ENCODE measurements at regions not wholly inside any gene's neighbourhood (a gene's known extent, or its start where the extent isn't known, plus 50 kb on each side); places are given as distances from the start of the nearest gene placed in this dataset.

DNA sequence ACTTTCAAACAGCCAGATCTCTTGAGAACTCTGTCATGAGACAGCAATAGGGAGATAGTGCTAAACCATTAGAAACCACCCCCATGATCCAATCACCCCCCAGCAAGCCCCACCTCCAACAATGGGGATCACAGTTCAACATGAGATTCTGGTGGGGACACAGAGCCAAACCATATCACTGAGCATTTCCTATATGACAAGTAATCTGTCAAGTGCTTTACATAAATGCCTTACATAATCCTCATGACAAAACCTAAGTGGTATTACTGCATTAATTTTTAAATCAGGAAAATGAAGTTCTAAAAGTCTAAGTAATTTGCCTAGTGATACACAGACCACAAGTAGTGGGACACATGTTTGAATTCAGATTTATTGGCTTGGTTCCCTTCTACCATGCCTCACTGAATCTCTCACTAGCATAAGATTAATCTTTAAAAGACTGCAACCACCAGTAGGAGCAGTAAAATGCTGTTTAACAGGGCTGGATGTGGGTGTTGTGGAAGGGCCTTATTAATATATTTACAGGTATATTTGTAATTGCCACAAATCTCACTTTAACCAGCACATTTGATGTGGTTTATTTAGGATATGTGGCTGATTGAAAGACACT is 323.1 kb upstream of the FBXO33 start:
- Mint-ChIP-seq H3K36me3 (ENCODE audit: insufficient read depth in 1 of 3, low read depth in 3 of 3) (no peaks in the 10 kb centered on the region), H3K27ac (no peak overlapping the region), H3K9me3 (no peaks in the 10 kb centered on the region), H3K4me1 (no peaks in the 10 kb centered on the region), H3K4me3 (no peak overlapping the region), H3K27me3 (ENCODE audit: low read depth) (peaks cover 2% of the 10 kb centered on the region; the same call in 1 of the 2 replicates)
- Histone ChIP-seq H3K27me3 (ENCODE audit: insufficient read depth, low read length) (no peaks in the 10 kb centered on the region), H2BK120ac (ENCODE audit: low read depth, low read length, poor library complexity, severe bottlenecking) (no peak overlapping the region), H2BK12ac (ENCODE audit: insufficient read length, low read depth, low read length) (no peak overlapping the region), H4K20me1 (ENCODE audit: control insufficient read depth, insufficient read depth, insufficient read length) (no peaks in the 10 kb centered on the region), H2AK5ac (ENCODE audit: insufficient read length, low read length) (no peak overlapping the region), H3K9ac (ENCODE audit: extremely low read depth, insufficient read length, low read length) (no peak overlapping the region), H3K9me3 (ENCODE audit: control insufficient read depth, low read depth, low read length) (no peaks in the 10 kb centered on the region), H2AFZ (ENCODE audit: low read length) (no peak overlapping the region), H3K14ac (ENCODE audit: insufficient read depth, low read length) (no peak overlapping the region), H4K5ac (ENCODE audit: insufficient read length, low read depth, low read length) (no peak overlapping the region), H2BK20ac (ENCODE audit: low read depth, low read length, poor library complexity, severe bottlenecking) (no peak overlapping the region), H4K8ac (replicated peaks; ENCODE audit: insufficient read length, low read depth, low read length) (no peak overlapping the region), H3K56ac (ENCODE audit: insufficient read length, low read depth, low read length) (no peak overlapping the region), H3K79me1 (ENCODE audit: insufficient read depth, low read depth, low read length, poor library complexity, severe bottlenecking) (no peaks in the 10 kb centered on the region), H3K27ac (ENCODE audit: insufficient read length, low read depth, low read length) (no peak overlapping the region), H3K23me2 (ENCODE audit: insufficient read length, low read depth, low read length, poor library complexity, severe bottlenecking) (no peaks in the 10 kb centered on the region), H2BK15ac (ENCODE audit: low read depth, low read length) (no peak overlapping the region), H3T11ph (ENCODE audit: low read length) (no peak overlapping the region), H3K4me1 (ENCODE audit: insufficient read depth, low read length) (no peaks in the 10 kb centered on the region), H3K79me2 (ENCODE audit: insufficient read depth, low read length) (no peaks in the 10 kb centered on the region), H3K23ac (ENCODE audit: insufficient read length, low read depth, low read length) (no peak overlapping the region), H3K4me2 (ENCODE audit: insufficient read depth, insufficient read length, low read length) (no peak overlapping the region), H4K91ac (ENCODE audit: insufficient read length, low read depth, low read length) (no peak overlapping the region), H3K4ac (ENCODE audit: low read depth, low read length) (no peak overlapping the region), H3K18ac (ENCODE audit: insufficient read length, low read depth, low read length) (no peak overlapping the region), H2BK5ac (ENCODE audit: insufficient read length, low read length) (no peak overlapping the region)
- TF ChIP-seq, protein P1, sequence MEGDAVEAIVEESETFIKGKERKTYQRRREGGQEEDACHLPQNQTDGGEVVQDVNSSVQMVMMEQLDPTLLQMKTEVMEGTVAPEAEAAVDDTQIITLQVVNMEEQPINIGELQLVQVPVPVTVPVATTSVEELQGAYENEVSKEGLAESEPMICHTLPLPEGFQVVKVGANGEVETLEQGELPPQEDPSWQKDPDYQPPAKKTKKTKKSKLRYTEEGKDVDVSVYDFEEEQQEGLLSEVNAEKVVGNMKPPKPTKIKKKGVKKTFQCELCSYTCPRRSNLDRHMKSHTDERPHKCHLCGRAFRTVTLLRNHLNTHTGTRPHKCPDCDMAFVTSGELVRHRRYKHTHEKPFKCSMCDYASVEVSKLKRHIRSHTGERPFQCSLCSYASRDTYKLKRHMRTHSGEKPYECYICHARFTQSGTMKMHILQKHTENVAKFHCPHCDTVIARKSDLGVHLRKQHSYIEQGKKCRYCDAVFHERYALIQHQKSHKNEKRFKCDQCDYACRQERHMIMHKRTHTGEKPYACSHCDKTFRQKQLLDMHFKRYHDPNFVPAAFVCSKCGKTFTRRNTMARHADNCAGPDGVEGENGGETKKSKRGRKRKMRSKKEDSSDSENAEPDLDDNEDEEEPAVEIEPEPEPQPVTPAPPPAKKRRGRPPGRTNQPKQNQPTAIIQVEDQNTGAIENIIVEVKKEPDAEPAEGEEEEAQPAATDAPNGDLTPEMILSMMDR (conservative IDR thresholded peaks at IDR 0.05) = no peak
- no peak for DNase-seq
